ENCODE measurements at regions not wholly inside any gene's neighbourhood (a gene's known extent, or its start where the extent isn't known, plus 50 kb on each side); places are given as distances from the start of the nearest gene placed in this dataset.
"Not testable (repeated sequence)": the region's sequence is repeated elsewhere in the genome, so short reads cannot be mapped to it uniquely, and the experiment has no call there.

DNA sequence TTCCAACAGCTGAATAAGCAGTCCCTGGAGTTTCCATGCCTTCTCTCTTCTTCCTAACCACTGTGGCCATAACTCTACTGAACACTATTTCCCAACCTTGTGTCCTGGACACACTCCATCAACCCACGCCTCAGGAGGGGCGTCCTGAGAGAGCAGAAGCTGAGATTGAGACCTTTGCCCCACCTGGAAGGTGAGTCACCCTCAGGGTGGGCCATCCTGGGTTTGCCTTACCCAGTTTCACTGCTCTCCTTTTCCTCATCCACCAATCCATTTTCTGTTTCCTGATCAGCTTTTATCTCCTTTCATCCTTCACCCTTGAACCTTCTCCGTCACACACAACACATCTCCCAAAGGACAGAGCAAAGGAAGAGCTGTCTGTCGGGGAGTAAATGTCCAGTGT lies 91.4 kb downstream of the TMEM130 start:
- DNase-seq, result no peak

DNA sequence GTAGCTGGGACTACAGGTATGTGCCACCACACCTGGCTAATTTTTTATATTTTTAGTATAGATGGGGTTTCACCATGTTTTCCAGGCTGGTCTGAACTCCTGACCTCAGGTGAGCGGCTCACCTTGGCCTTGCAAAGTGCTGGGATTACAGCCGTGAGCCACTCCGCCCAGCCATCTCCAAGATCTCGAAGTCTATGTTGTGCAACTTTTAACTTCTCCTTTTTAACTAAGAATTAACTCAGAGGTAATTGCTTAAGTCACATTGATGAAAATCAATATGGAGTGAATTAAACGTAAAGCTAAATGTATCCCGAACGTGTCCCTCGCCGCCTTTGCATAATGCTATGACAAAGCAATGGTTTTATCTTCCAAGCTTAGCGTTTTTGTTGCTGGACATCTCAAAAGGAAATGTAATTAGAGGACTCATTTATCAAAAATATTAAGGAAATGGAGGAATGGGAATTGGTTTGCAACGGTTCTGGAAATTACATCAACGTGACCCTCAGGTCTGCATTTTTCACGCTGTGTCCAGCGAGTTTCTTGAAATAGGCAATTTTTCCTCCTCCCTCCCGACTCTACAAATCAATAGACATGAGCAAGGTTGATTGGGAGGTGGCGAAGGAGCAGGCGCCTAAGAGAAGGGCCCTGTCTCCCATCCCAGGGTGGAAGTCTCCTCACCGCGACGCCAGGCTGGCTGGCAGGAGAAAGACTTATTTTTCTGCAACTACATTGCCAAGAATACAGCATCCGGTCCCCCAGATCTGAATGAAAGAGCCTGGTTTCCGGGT lies 89.8 kb downstream of the TMEM130 start:
- peak; percentile 25 to 28 for DNase-seq

DNA sequence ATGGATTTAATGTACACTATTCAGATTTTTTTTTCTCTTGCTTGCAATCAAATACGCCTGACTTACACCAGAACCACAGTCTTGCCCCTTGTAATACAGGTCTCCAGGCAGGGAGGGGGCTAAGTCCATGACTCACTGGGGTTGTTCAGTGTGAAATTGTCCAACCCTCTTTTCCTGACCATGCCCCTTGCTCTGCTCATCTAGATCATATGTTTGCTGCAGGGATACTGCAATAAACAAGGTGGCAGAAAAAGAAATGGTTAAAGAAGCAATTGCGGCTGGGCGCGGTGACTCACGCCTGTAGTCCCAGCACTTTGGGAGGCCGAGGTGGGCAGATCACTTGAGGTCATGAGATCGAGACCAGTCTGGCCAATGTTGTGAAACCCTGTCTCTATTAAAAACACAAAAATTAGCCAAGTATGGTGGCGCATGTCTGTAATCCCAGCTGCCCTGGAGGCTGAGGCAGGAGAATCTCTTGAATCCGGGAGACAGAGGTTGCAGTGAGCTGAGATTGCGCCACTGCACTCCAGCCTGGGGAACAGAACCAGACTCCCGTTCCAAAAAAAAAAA lies 85.5 kb downstream of the TMEM130 start:
- no peak for DNase-seq

DNA sequence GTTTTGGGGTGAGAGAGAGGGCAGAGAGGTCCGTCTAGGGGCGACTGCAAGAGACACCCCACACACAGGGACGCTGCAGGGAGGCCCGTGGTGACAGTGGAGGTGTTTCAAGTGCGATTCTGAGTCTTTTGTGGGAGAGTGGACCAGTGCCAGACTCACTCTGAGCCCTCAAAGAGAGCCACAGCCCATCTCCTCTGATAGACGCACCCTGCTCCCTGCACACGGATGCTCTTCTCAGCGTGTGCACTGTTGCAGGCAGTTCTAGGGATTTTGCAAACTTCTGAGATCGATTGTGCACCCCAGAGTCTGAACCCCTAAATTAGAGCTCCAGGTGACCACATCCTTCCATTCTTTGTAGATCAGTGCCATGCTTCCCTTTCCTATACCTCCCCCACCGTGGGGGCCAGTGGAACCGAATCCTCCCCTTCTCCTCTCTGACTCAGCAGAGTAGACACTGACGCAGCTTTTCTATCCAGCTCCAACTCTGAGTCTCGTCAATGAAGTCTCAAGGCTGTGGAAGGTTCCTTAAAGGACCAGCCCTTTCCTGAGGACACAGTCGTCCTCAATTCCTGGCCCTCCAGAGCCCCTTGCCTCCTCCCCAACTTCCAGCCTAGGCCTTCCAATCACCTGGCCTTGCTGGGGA lies 83.8 kb downstream of the TMEM130 start:
- no peak for DNase-seq

DNA sequence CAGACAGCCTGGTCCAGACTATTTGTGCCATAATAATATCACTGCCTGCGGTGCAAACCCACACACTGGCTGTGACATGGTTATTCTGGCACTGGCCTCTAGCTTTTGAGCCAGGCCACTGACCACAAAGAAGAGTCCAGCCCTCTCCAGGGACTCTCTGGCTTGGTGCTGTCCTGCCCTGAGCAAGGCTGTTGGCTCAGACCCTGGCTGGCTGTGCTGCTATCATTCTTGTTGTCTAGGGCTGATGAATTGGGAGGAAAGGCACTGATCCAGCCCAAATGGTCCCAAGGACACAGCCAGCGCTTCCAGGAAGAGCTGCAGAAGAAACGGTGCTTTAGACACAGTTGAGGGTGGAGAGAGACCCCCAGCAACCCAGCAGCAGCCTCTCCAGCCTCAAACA lies 80.8 kb downstream of the TMEM130 start:
- DNase-seq, result no peak

DNA sequence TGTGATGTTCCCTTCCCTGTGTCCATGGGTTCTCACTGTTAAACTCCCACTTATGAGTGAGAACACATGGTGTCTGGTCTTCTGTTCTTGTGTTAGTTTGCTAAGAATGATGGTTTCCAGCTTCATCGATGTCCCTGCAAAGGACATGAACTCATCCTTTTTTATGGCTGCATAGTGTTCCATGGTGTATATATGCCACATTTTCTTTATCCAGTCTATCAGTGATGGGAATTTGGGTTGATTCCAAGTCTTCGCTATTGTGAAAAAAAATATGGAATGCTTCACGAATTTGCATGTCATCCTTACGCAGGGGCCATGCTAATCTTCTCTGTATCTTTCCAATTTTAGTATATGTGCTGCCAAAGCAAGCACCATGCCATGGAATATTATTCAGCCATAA lies 75.4 kb downstream of the TMEM130 start:
- DNase-seq, result not testable (repeated sequence)

DNA sequence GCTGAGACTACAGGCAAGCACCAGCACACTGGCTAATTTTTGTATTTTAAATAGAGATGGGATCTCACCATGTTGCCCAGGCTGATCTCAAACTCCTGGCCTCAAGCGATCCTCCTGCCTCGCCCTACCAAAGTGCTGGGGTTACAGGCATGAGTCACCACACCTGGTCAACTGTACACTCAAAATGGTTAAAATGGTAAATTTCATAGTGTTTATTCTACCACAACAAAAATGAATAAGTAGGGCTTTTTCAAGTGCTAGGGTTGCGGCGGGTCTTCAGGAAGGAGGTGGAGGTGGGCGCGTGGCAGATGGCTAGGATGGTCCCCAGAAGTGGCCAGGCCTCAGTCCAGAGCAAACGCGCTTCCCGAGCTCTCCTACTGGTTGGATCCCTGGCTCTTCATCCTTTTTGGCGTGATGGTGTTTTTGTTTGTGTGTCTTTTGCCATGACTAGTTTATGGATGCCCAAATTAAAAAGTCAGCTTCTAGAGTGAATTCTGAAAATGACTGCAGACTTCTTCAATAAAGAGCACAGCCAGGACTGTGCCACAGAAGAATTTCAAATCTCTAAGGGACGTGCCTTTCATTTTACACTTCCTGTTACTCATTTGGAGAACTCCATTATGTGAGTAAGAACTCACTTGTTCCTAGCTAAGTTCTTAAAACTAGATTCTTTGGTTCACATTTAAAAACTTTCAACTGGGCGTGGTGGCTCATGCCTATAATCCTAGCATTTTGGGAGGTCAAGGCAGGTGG lies 73.9 kb downstream of the TMEM130 start:
- DNase-seq, result no peak

Data from inflammatory macrophage treated with lipopolysaccharide for 1 hour (primary cell).